GM12801 (cell line): ENCODE measurements at regions not wholly inside any gene's neighbourhood (a gene's known extent, or its start where the extent isn't known, plus 50 kb on each side); places are given as distances from the start of the nearest gene placed in this dataset.

Experiments
- TF ChIP-seq, protein P1 (sequence below): IDR thresholded peaks from one replicate; pipeline ENCODE4 v1.5.1; 2011; ENCODE audit warnings: control low read depth; ENCODE audit not compliant: insufficient read length; ENCODE audit errors: extremely low read depth

- TF ChIP-seq, protein P1, sequence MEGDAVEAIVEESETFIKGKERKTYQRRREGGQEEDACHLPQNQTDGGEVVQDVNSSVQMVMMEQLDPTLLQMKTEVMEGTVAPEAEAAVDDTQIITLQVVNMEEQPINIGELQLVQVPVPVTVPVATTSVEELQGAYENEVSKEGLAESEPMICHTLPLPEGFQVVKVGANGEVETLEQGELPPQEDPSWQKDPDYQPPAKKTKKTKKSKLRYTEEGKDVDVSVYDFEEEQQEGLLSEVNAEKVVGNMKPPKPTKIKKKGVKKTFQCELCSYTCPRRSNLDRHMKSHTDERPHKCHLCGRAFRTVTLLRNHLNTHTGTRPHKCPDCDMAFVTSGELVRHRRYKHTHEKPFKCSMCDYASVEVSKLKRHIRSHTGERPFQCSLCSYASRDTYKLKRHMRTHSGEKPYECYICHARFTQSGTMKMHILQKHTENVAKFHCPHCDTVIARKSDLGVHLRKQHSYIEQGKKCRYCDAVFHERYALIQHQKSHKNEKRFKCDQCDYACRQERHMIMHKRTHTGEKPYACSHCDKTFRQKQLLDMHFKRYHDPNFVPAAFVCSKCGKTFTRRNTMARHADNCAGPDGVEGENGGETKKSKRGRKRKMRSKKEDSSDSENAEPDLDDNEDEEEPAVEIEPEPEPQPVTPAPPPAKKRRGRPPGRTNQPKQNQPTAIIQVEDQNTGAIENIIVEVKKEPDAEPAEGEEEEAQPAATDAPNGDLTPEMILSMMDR = no peak
These were observed 67.4 kb upstream of the SMAD1 start for GRCh38 chr4:145414226-145414625.

DNA sequence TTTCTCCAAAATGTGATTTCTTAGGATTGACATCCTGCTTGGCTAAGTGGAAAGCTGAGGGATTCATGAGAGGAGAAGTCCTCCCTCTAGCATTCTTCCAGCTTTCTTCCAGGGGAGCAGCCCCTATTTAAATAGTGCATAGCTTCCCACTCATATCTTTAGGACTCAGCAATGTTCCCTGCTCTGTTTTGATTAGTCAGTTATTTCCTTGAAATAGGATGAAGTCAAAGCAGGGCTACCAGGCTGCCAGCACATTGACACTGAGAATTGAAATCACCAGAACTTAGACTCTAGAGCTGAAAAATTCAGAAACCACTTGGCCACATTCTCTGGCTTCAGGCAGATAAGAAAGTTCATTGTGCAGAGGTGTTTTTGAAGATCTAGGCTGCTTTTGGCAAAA, 74.7 kb upstream of the SMAD1 start:
- TF ChIP-seq, protein P1 = no peak

DNA sequence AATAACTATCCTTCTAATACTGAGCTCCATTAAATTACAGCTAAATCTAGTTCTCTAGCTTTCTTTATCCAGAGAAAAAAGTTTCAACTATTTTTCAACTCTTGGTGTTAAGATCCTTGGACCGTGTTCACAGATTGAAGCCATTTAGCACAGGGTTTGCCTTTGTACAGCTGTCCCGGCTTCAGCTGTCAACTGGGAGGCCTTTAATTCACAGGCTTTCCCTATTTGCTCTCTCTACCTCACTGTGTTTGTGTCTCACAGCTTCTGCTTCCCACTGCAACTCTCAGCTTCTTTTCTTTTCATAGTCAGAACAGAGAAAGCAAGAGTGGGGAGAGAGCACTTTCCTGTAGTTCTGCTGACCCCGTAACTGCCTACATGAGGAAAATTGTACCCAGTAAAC, 76.9 kb upstream of the SMAD1 start:
- TF ChIP-seq, protein P1 = no peak

GRCh38 chr4:145396581-145396980, 85.1 kb upstream of the SMAD1 start:
- TF ChIP-seq, protein P1 = no peak

DNA sequence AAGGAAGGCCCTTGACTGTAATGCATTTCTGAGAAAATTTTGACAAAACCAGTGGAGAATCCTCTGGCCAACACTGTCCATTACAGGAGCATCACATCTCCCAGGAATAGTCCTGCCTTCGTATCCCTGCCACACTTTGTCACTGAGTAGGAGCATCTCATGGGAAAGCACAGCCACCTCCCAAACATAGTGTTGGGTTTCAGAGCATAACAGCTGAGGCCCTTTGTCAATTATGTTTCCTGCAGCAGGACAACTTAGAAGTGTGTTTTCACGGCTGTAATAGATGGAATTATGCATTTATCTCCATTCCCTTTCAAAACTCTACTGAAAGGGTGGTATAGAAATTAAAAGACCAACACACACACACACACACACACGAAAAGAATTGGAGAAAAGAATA, 91.1 kb upstream of the SMAD1 start:
- TF ChIP-seq, protein P1 = no peak

DNA sequence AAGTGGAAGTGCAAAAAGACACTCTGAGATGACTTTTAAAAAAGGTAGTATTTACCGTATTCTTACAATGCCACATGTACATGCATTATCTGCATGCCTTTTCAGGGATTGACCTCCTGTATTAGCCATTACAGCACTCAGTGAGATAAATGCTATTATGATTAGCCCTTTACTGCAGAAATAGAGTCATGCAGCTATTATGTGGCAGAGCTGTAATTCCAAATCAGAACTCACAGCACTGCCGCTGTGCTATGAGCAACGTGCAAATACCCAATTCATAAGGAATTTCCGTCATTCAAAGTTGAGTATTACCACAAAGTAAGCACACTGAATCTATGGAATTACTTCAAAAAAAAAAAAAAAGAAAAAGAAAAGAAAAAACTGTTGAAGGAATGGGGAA, 92.1 kb upstream of the SMAD1 start:
- TF ChIP-seq, protein P1 = no peak

GRCh38 chr4:145388043-145388442, 93.6 kb upstream of the SMAD1 start:
- TF ChIP-seq, protein P1 = no peak

GRCh38 chr4:145387079-145387478, 94.6 kb upstream of the SMAD1 start:
- TF ChIP-seq, protein P1 = no peak
